Fibroblast of mammary gland (primary cell): ENCODE measurements at regions not wholly inside any gene's neighbourhood (a gene's known extent, or its start where the extent isn't known, plus 50 kb on each side); places are given as distances from the start of the nearest gene placed in this dataset.

Experiments
- DNase-seq: peaks from one replicate; pipeline ENCODE4 v3.0.0-alpha.2; 2010; ENCODE audit warnings: low read depth
- H3K4me3 ChIP-seq: 2 replicates; pipeline ENCODE4 v1.5.1; 2011; ENCODE audit warnings: low read depth, mild to moderate bottlenecking, low read length, moderate library complexity; ENCODE audit not compliant: control insufficient read depth
- TF ChIP-seq, protein P1 (sequence below): conservative IDR thresholded peaks from 2 replicates; pipeline ENCODE4 v1.5.1; 2011; ENCODE audit warnings: low read depth, low read length, inconsistent platforms; ENCODE audit not compliant: control insufficient read depth, insufficient read depth

- TF ChIP-seq, protein P1, sequence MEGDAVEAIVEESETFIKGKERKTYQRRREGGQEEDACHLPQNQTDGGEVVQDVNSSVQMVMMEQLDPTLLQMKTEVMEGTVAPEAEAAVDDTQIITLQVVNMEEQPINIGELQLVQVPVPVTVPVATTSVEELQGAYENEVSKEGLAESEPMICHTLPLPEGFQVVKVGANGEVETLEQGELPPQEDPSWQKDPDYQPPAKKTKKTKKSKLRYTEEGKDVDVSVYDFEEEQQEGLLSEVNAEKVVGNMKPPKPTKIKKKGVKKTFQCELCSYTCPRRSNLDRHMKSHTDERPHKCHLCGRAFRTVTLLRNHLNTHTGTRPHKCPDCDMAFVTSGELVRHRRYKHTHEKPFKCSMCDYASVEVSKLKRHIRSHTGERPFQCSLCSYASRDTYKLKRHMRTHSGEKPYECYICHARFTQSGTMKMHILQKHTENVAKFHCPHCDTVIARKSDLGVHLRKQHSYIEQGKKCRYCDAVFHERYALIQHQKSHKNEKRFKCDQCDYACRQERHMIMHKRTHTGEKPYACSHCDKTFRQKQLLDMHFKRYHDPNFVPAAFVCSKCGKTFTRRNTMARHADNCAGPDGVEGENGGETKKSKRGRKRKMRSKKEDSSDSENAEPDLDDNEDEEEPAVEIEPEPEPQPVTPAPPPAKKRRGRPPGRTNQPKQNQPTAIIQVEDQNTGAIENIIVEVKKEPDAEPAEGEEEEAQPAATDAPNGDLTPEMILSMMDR = no peak
- DNase-seq = no peak
- no peak overlapping the region for H3K4me3 ChIP-seq
These were observed 375.7 kb upstream of the CCNH start for GRCh38 chr5:87788416-87788815.

- TF ChIP-seq, protein P1 = no peak
- H3K4me3 ChIP-seq = no peak overlapping the region
- no peak for DNase-seq
These were observed 375.0 kb upstream of the CCNH start for GRCh38 chr5:87787625-87788256.

GRCh38 chr5:87787086-87787485 lies 374.4 kb upstream of the CCNH start:
- no peak overlapping the region for H3K4me3 ChIP-seq
- no peak for DNase-seq
- TF ChIP-seq, protein P1 = no peak

GRCh38 chr5:87786471-87786870 lies 373.7 kb upstream of the CCNH start:
- TF ChIP-seq, protein P1 = no peak
- H3K4me3 ChIP-seq = no peak overlapping the region
- DNase-seq = no peak

- TF ChIP-seq, protein P1 = no peak
- no peak for DNase-seq
- no peak overlapping the region for H3K4me3 ChIP-seq
These were observed 373.0 kb upstream of the CCNH start for GRCh38 chr5:87785554-87786335.

- H3K4me3 ChIP-seq = no peak overlapping the region
- TF ChIP-seq, protein P1 = no peak
- DNase-seq = no peak
These were observed 372.3 kb upstream of the CCNH start for GRCh38 chr5:87784879-87785495.
